Lung (tissue), 11 donors: ENCODE measurements at regions not wholly inside any gene's neighbourhood (a gene's known extent, or its start where the extent isn't known, plus 50 kb on each side); places are given as distances from the start of the nearest gene placed in this dataset.

Source experiments
- ATAC-seq: fragments of 200-7000 bp; cut with Tn5 transposase; one replicate; pipeline ENCODE4 v1.9.1; 2020; ENCODE audit warnings: moderate number of reproducible peaks; ENCODE audit not compliant: insufficient read depth, low FRiP score
- DNase-seq, 3 donors: peaks; one replicate each; pipeline ENCODE4 v3.0.0-alpha.2; 2013 to 2017
- H3K27ac ChIP-seq, 2 donors: one replicate each; pipeline ENCODE4 v1.5.1; 2013; ENCODE audit warnings: mild to moderate bottlenecking in 2 of 2, moderate library complexity in 2 of 2, control low read depth in 1 of 2, inconsistent platforms in 1 of 2, low read depth in 1 of 2, low read length in 1 of 2
- H3K27me3 ChIP-seq, 3 donors: one replicate each; pipeline ENCODE4 v1.5.1; 2013; ENCODE audit warnings: low read length in 2 of 3; ENCODE audit not compliant: control insufficient read depth in 3 of 3, insufficient read depth in 3 of 3
- H3K36me3 ChIP-seq, 4 donors: one replicate each; pipeline ENCODE4 v1.5.1; 2013; ENCODE audit warnings: low read length in 4 of 4, mild to moderate bottlenecking in 1 of 4, moderate library complexity in 1 of 4; ENCODE audit not compliant: control insufficient read depth in 4 of 4, insufficient read depth in 4 of 4
- H3K4me1 ChIP-seq, 5 donors: one replicate each; pipeline ENCODE4 v1.5.1; 2013; ENCODE audit warnings: low read length in 5 of 5, mild to moderate bottlenecking in 2 of 5, moderate library complexity in 1 of 5; ENCODE audit not compliant: control insufficient read depth in 5 of 5, insufficient read depth in 5 of 5
- H3K4me3 ChIP-seq: one replicate; pipeline ENCODE4 v1.5.1; 2013; ENCODE audit warnings: mild to moderate bottlenecking, control low read depth, moderate library complexity
- H3K9ac ChIP-seq, 2 donors: one replicate each; pipeline ENCODE4 v1.5.1; 2013; ENCODE audit warnings: low read length in 2 of 2, control low read depth in 1 of 2; ENCODE audit not compliant: insufficient read depth in 1 of 2
- H3K9me3 ChIP-seq, 4 donors: one replicate each; pipeline ENCODE4 v1.5.1; 2013; ENCODE audit warnings: low read length in 3 of 4, mild to moderate bottlenecking in 1 of 4, moderate library complexity in 1 of 4; ENCODE audit not compliant: control insufficient read depth in 4 of 4, insufficient read depth in 3 of 4
- WGBS, 2 donors: extraction: QIAGEN DNeasy Blood & Tissue Kit; methylation state at CpG; one replicate each; pipeline ENCODE4 v1.1.7; 2013; 5-methylcytosine and 5-hydroxymethylcytosine counted together
- TF ChIP-seq, protein P1 (sequence below): IDR thresholded peaks from 2 replicates; pipeline ENCODE4 v1.5.1; 2012; ENCODE audit warnings: mild to moderate bottlenecking; ENCODE audit errors: control extremely low read depth, extremely low read depth
- donor health status: control.
- donor health status: control.
- donor health status: Bipolar disorder and iron deficiency.
- donor health status: healthy.
- donor health status: DM: yes; HTN: yes; CAD: no.

DNA sequence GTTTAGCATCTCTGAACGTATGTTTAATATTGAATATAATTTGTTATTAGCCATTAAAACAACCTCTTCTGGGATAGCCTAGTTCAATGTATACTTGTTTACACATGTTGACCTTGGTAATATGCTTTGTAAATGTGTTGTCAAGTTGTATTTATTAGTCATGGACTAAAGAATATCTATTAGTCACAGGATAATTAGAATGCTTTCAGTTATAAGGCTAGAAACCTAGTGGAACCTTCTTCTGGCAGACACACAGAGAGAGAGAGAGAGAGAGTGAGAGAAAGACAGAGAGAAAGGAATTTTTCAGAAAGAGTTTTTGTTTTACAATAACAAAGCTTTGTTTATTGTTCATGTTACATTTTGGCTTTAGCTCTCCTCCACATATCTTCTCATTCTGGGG, 181.1 kb upstream of the APP start:
- ATAC-seq (no peak), DNase-seq (no peak)
- no peaks in the 10 kb centered on the region for H3K27me3 ChIP-seq
- H3K4me3 ChIP-seq, result no peak overlapping the region
- no peaks in the 10 kb centered on the region for H3K4me1 ChIP-seq
- WGBS, 2 donors, result 0% methylated on average over 1 of the region's 1 CpG
- no peaks in the 10 kb centered on the region for H3K36me3 ChIP-seq
- no peaks in the 10 kb centered on the region for H3K9me3 ChIP-seq
- no peak overlapping the region for H3K9ac ChIP-seq
- H3K27ac ChIP-seq, result no peak overlapping the region
- TF ChIP-seq, protein P1, sequence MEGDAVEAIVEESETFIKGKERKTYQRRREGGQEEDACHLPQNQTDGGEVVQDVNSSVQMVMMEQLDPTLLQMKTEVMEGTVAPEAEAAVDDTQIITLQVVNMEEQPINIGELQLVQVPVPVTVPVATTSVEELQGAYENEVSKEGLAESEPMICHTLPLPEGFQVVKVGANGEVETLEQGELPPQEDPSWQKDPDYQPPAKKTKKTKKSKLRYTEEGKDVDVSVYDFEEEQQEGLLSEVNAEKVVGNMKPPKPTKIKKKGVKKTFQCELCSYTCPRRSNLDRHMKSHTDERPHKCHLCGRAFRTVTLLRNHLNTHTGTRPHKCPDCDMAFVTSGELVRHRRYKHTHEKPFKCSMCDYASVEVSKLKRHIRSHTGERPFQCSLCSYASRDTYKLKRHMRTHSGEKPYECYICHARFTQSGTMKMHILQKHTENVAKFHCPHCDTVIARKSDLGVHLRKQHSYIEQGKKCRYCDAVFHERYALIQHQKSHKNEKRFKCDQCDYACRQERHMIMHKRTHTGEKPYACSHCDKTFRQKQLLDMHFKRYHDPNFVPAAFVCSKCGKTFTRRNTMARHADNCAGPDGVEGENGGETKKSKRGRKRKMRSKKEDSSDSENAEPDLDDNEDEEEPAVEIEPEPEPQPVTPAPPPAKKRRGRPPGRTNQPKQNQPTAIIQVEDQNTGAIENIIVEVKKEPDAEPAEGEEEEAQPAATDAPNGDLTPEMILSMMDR, result no peak

DNA sequence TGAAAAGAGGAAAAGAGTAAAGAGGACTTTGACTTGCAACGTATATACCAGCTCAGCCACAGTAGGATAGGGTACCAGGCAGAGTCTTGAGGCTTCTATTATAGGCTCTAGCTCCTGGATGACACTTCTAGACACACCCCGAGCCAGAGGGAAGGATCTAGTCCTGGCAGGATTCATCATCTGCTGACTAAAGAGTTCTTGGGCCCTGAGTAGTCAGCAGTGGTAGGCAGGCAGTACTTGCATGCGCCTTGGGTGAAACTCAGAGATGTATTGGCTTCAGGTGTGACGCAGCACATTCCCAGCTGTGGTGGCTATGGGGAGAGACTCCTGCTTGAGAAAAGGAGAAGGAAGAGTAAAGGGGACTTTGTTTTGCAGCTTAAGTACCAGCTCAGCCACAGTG, 162.3 kb upstream of the APP start:
- Histone ChIP-seq H3K9me3 (peaks cover 0 to 8% (median 0%) of the 10 kb centered on the region in 4 donors), H3K27ac (no peak overlapping the region), H3K36me3 (no peaks in the 10 kb centered on the region), H3K4me3 (no peak overlapping the region), H3K27me3 (no peaks in the 10 kb centered on the region), H3K9ac (no peak overlapping the region), H3K4me1 (no peaks in the 10 kb centered on the region)
- ATAC-seq (no peak), DNase-seq (no peak)
- WGBS, 2 donors, result 82 to 87% methylated on average over 4 of the region's 4 CpGs
- TF ChIP-seq, protein P1, result no peak

DNA sequence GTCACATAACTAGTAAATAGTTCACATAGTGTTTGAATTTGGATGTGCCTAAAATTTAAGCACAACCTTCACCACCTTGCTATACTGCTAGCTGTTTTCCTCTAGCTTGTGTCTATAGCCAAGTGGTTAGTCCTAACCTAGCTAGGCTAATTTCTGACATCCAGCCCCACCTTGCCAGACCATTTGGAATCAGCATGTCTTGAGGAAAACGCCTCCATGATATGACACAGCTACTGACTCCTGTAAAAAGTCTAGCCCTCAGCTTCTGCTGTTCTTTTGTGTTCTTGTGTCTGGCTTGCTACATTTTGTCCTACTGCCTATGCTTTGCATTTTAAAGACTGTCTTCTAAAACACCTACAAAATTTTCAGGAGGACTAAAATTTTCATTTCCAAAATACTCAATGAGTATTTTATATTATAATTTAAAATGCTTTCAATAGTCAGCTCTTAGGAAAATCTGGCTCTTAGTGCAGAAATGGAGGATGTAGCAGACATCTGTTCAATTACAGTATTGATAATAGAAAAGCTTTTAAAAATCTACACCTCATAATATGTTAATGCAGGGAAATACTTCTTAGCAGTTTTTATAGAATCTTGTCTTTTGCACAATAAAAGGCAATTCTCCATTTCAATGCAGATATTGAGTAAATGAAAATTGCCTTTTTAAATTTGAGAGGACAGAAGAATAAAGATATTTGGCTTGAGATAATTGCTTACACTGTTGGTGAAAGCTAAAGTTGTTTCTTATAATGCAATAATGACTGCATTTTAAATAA, 160.8 kb upstream of the APP start:
- H3K36me3 ChIP-seq, result no peaks in the 10 kb centered on the region
- no peak overlapping the region for H3K27ac ChIP-seq
- no peaks in the 10 kb centered on the region for H3K4me1 ChIP-seq
- no peak for ATAC-seq
- H3K27me3 ChIP-seq, result no peaks in the 10 kb centered on the region
- H3K4me3 ChIP-seq, result no peak overlapping the region
- H3K9ac ChIP-seq, result no peak overlapping the region
- 71 to 75% methylated on average over 1 of the region's 1 CpG for WGBS, 2 donors
- H3K9me3 ChIP-seq, result peaks cover 0 to 8% (median 0%) of the 10 kb centered on the region in 4 donors
- TF ChIP-seq, protein P1, result no peak
- DNase-seq, result no peak

DNA sequence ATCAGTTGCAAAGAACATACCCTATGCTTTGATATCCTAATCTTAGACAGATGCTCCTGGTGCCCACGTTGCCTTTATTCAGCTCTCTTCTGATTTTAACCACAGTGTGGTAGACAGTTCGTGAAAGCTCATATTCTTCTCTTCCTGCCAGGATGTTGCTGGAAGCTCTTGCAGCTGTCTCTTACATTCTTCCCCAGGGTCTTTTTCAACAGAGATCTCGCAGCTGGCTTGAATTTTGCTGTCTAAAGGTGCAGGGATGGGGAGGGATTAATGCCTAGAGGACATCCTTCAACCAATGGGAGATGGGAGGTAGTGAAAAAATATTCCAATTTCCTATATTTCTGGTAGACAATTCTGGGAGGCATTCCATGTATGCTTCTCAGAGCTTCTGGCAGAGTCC, 150.0 kb upstream of the APP start:
- Histone ChIP-seq H3K4me3 (no peak overlapping the region), H3K27me3 (no peaks in the 10 kb centered on the region), H3K27ac (no peak overlapping the region), H3K4me1 (no peaks in the 10 kb centered on the region), H3K9me3 (no peaks in the 10 kb centered on the region), H3K36me3 (no peaks in the 10 kb centered on the region), H3K9ac (no peak overlapping the region)
- TF ChIP-seq, protein P1, result no peak
- WGBS, 2 donors, result 24 to 43% methylated on average over 3 of the region's 3 CpGs
- ATAC-seq, result no peak
- no peak for DNase-seq
